ENCODE measurements at regions not wholly inside any gene's neighbourhood (a gene's known extent, or its start where the extent isn't known, plus 50 kb on each side); places are given as distances from the start of the nearest gene placed in this dataset.

DNA sequence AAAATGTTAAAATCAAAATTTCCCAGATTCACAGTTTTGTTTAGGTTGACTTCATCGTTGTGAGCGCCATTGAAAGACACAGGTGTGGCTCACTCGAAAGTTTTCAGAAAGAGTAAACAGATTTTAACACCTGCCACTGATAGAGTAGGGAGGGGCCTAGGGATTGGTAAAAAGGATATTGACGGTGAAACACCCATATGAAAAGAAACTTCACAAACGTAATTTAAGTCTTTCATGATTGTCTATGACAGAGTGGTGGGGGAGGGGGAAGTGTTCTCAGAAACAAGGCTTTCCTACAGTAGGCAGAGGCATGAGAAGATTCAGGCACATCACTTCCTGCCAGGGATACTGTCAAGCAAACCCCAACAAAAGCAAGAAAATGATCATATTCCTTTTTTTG, 101.4 kb downstream of the PERP start:
- DNase-seq (ENCODE audit: low read depth in 2 of 3, low spot score in 1 of 3) = no peak

DNA sequence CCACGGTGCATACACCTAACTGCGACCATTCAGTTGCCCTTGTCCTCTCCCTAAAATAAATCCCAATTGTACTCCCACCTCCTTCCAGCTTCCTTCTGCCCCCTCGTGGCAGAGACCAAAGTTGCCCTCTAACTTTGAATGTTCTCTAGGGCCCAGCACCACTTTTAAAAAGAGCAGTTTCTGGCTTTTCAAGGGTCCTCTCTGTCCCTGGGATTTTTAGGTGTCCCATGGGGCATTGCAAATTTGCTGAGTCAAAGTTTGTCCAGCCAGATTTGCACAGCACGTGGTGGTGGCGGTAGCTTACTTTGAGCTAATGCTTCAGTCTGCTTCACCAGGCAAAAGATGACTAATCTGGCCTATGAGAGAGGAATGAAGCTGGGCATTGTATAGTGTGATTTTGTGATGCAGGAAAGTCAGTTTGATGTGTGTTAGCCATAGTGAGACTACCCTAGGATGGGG, 100.2 kb downstream of the PERP start:
- peak; percentile 4 to 35 (median 9) for DNase-seq (ENCODE audit: low read depth in 2 of 3, low spot score in 1 of 3)

DNA sequence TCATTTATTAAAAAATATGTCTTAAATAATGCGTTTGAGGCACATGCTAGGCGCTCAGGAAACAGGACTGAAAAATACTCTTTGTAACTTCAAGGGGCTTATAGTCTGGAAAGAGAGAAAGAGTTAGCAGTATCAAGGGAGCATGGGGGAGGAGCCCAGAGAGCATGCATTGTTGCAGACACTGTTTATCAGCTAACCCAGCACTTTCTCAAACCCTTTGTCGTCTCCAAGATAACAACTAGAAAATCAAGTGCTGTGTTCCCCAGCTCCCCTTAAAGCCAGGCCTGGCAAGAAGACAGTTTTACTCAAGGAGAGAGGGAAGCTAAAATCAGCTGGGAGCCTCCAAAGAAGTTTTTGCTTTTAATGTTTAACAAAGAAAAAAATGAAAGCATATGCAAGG, 98.4 kb downstream of the PERP start:
- no peak for DNase-seq (ENCODE audit: low read depth in 2 of 3, low spot score in 1 of 3)

DNA sequence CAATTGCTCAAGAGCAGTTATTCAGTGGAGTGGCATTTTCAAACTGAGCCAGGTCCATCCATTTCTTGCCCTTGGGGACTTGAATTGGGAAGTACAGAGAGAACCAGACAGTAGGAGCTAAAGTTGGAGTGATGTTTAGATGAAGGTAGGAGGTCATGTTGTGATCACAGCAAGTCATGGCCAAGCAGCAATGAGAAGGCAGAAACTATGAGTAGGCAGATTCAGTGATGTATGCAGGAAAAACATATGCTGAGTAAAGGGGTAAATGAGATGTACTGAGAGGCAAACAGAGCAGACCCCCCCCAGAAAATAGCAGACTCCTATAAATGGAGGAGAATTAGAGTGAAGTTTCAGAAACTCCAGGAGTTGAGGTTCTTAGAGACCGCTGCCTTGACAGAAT, 95.8 kb downstream of the PERP start:
- DNase-seq (ENCODE audit: low read depth in 2 of 3, low spot score in 1 of 3) = no peak

- no peak for DNase-seq (ENCODE audit: low read depth in 2 of 3, low spot score in 1 of 3)
These were observed 94.5 kb downstream of the PERP start for GRCh38 chr6:138012682-138013081.

GRCh38 chr6:138013959-138014358, 93.3 kb downstream of the PERP start:
- no peak for DNase-seq (ENCODE audit: low read depth in 2 of 3, low spot score in 1 of 3)

DNA sequence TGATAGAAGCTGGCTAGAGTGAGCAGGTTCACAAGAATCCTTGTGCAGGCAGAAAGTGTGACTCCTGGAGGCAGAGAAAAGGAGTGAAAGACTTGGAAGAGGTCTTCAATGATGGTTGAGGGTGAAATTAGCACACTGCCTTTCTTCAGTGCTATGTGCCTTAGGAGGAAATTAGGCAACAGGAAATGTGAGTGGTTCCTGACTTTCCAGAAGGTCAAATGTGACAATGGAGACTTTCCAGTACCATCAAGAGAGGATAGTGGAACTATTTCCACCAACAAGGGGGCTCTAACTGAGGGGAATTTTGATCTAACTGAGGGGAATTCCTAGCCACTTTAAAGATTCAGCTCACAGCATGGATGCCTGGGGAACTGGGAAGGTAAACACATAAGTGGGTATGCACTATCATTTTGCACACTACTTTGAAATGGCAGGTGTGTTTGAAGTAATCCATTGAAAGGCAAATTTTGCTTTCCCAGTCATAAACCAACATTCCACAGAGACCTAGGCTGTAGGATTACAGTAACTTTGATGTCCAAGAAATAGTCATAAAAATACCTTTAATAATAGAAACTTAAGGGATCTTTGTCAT, 90.0 kb downstream of the PERP start:
- DNase-seq (ENCODE audit: low read depth in 2 of 3, low spot score in 1 of 3) = no peak

DNA sequence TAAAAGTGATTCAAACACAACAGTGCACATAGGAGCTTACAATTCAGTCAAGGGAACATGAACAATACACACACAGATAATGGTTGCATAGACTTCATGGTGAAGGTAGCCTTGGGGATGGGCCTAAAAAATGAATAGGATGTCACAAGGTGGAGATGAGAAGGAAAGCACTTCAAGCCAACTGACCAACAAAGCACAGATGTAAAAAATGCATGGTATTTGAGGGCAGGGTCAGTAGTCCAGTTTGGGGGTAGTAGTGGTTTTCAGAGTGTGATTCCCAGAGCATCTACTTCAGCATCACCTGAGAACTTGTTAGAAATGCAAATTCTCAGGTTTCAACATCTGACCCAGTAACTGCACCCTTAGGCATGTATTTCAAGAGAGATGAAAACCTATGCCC, 88.9 kb downstream of the PERP start:
- no peak for DNase-seq (ENCODE audit: low read depth in 2 of 3, low spot score in 1 of 3)

- DNase-seq (ENCODE audit: low read depth in 2 of 3, low spot score in 1 of 3) = no peak
These were observed 81.7 kb downstream of the PERP start for GRCh38 chr6:138025528-138025978.

- no peak for DNase-seq (ENCODE audit: low read depth in 2 of 3, low spot score in 1 of 3)
These were observed 80.9 kb downstream of the PERP start for GRCh38 chr6:138026342-138026741.

DNA sequence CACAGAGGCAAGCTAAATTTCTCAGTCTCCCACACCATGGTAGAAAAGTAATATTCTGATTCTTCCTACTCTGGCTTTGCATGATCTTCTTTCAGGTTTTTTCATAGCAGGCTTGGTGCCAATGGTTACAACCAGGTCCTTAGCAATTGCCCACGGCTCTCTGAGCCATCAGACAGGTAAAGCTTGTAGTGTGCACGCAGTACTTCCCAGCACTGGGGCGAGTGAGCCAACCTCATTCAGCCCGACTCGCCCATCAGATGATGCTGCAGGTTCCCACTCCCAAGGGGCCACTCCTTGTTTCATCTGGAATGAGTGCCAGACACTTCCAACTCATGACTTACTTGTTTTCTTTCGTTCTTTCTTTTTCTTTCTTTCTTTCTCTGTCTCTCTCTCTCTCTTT, 78.3 kb downstream of the PERP start:
- no peak for DNase-seq (ENCODE audit: low read depth in 2 of 3, low spot score in 1 of 3)

DNA sequence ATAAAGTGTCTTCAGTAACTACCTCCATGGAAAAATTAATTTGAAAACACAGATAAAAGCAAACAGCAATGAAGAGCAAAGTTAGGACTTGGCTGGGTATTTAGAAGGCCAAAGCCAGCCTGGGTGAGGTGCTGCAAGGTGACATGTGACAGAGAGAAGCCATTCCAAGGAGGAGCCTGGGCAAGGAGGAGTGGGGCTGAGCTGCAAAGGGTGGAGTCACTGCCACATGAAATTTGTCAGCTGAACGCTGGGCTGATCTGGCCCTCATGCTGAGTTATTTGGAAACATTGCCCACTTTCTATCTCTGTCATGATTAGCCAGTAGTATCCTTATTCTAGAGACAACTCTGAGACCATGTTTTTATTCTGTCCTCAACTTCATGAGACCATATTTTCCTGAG, 76.3 kb downstream of the PERP start:
- DNase-seq (ENCODE audit: low read depth in 2 of 3, low spot score in 1 of 3) = no peak

GRCh38 chr6:138031417-138031816, 75.8 kb downstream of the PERP start:
- no peak for DNase-seq (ENCODE audit: low read depth in 2 of 3, low spot score in 1 of 3)

GRCh38 chr6:138031850-138032249, 75.4 kb downstream of the PERP start:
- no peak for DNase-seq (ENCODE audit: low read depth in 2 of 3, low spot score in 1 of 3)

- no peak for DNase-seq (ENCODE audit: low read depth in 2 of 3, low spot score in 1 of 3)
These were observed 74.6 kb downstream of the PERP start for GRCh38 chr6:138032571-138032970.

DNA sequence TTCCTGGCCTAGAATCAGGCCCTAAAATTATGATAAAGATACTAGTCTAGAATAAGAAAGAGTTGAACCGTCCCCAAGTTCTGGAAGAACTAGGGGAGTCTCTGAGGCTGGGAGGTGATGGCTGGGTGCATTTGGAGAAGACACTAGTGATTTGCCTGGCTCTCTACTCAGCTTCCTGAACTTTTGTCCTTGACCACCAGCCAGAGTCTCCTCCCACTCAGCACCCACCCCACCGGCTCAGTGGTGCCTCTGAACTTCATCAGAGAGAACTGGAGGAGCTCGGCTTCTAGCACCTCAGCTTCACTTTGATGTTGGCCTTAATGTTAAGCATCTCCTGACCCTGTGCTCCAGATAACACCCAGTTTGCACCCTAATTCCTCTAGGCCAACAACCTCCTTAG, 73.0 kb downstream of the PERP start:
- no peak for DNase-seq (ENCODE audit: low read depth in 2 of 3, low spot score in 1 of 3)

- DNase-seq (ENCODE audit: low read depth in 2 of 3, low spot score in 1 of 3) = no peak
These were observed 72.1 kb downstream of the PERP start for GRCh38 chr6:138035070-138035469.

- no peak for DNase-seq (ENCODE audit: low read depth in 2 of 3, low spot score in 1 of 3)
These were observed 71.1 kb downstream of the PERP start for GRCh38 chr6:138036111-138036510.

- no peak for DNase-seq (ENCODE audit: low read depth in 2 of 3, low spot score in 1 of 3)
These were observed 70.2 kb downstream of the PERP start for GRCh38 chr6:138037009-138037504.

- no peak for DNase-seq (ENCODE audit: low read depth in 2 of 3, low spot score in 1 of 3)
These were observed 68.9 kb downstream of the PERP start for GRCh38 chr6:138038142-138038870.
